PC-9 (cell line): ENCODE measurements at regions not wholly inside any gene's neighbourhood (a gene's known extent, or its start where the extent isn't known, plus 50 kb on each side); places are given as distances from the start of the nearest gene placed in this dataset.

ENCODE experiments used
- BruUV-seq: library from RNA; stranded (reverse); fragments of 400-500 nt; replicated peaks from 2 replicates; lab custom pipeline; 2021; lab: Mats Ljungman, UMichigan
- CTCF ChIA-PET: fragments of 300-600 bp; sonication (Branson Sonifier 250); formaldehyde crosslinking; loops from one replicate; lab custom pipeline; 2022; ENCODE audit warnings: antibody characterized with exemption; lab: Charles Lee
- POLR2A ChIA-PET: fragments of 300-600 bp; sonication (Branson Sonifier 250); formaldehyde crosslinking; loops from one replicate; lab custom pipeline; 2022; ENCODE audit warnings: antibody characterized with exemption; ENCODE audit not compliant: unreplicated experiment; lab: Charles Lee
- DNase-seq, 2 experiments: peaks; one replicate each; pipeline versions ENCODE4 v3.0.0 to v3.0.0-alpha.2; 2015 to 2022; ENCODE audit warnings: mixed read lengths in 1 of 2
- H2AFZ ChIP-seq: fragments of 200-600 bp; sonication (generic); 2 replicates; pipeline ENCODE4 v1.8.1; 2017; ENCODE audit warnings: antibody characterized with exemption
- H3F3A ChIP-seq: fragments of 200-600 bp; sonication (generic); 2 replicates; pipeline ENCODE4 v1.8.1; 2017; ENCODE audit warnings: antibody characterized with exemption, mild to moderate bottlenecking, low read depth; ENCODE audit not compliant: insufficient read depth
- H3K27ac ChIP-seq: fragments of 200-600 bp; sonication (generic); 2 replicates; pipeline ENCODE4 v1.6.1; 2016; ENCODE audit warnings: mixed run types
- H3K27me3 ChIP-seq: fragments of 200-600 bp; sonication (generic); 2 replicates; pipeline ENCODE4 v1.6.1; 2016; ENCODE audit warnings: low read depth, mixed run types; ENCODE audit not compliant: insufficient read depth
- H3K36me3 ChIP-seq: fragments of 200-600 bp; sonication (generic); 2 replicates; pipeline ENCODE4 v1.6.1; 2016; ENCODE audit warnings: low read depth, mixed run types
- H3K4me1 ChIP-seq: fragments of 200-600 bp; sonication (generic); replicated peaks from 2 replicates; pipeline ENCODE4 v1.6.1; 2016; ENCODE audit warnings: mixed run types; ENCODE audit not compliant: insufficient read depth
- H3K4me2 ChIP-seq: fragments of 200-600 bp; sonication (generic); 2 replicates; pipeline ENCODE4 v1.6.1; 2017; ENCODE audit warnings: mixed run types
- H3K4me3 ChIP-seq: fragments of 200-600 bp; sonication (generic); 2 replicates; pipeline ENCODE4 v1.6.1; 2016; ENCODE audit warnings: mixed run types
- H3K79me2 ChIP-seq: fragments of 200-600 bp; sonication (generic); 2 replicates; pipeline ENCODE4 v1.6.1; 2017; ENCODE audit warnings: low read depth, mixed run types
- H3K9me2 ChIP-seq: fragments of 200-600 bp; sonication (generic); 2 replicates; pipeline ENCODE4 v1.8.1; 2017; ENCODE audit warnings: mild to moderate bottlenecking; ENCODE audit not compliant: insufficient read depth
- H3K9me3 ChIP-seq: fragments of 200-600 bp; sonication (generic); 2 replicates; pipeline ENCODE4 v1.8.1; 2016; ENCODE audit warnings: low read depth; ENCODE audit not compliant: insufficient read depth
- H4K20me1 ChIP-seq: fragments of 200-600 bp; sonication (generic); 2 replicates; pipeline ENCODE4 v1.8.1; 2017; ENCODE audit not compliant: insufficient read depth
- CTCF ChIP-seq: fragments of 200-600 bp; sonication (generic); conservative IDR thresholded peaks from 2 replicates; pipeline ENCODE4 v1.6.1; 2017; ENCODE audit warnings: mixed run types, antibody characterized with exemption, mild to moderate bottlenecking, moderate library complexity
- EZH2 ChIP-seq: fragments of 200-600 bp; sonication (generic); IDR thresholded peaks from 2 replicates; pipeline ENCODE4 v1.8.0; 2017; ENCODE audit warnings: antibody characterized with exemption, low read depth
- intact Hi-C: fragments of 100-400 bp; cut with micrococcal nuclease; formaldehyde crosslinking; loops from one replicate; pipeline ENCODE4 v1.10.0; 2022; ENCODE audit not compliant: unreplicated experiment

- Histone ChIP-seq H3K79me2 (no peaks in the 10 kb centered on the region), H3K4me2 (no peak overlapping the region), H4K20me1 (no peaks in the 10 kb centered on the region), H3K9me3 (no peaks in the 10 kb centered on the region; the same call in 1 of the 2 replicates), H3K27me3 (no peaks in the 10 kb centered on the region), H3K36me3 (no peaks in the 10 kb centered on the region), H3K4me1 (peaks cover 5% of the 10 kb centered on the region; the same call in 1 of the 2 replicates), H2AFZ (no peak overlapping the region), H3F3A (no peaks in the 10 kb centered on the region), H3K4me3 (no peak overlapping the region), H3K27ac (no peak overlapping the region), H3K9me2 (no peaks in the 10 kb centered on the region)
- TF ChIP-seq EZH2 (no peak), CTCF (no peak)
- CTCF ChIA-PET: no interaction called here
- peak; percentile 62 to 69 for DNase-seq
- POLR2A ChIA-PET: interaction anchor here (0.6 kb wide), 1 partner anchor 528 kb away, joined by 12 read pairs; the partner anchor contains the start of gene ALG2
- BruUV-seq: no TSS peak
- intact Hi-C loops: no loop called here
These were observed 72.0 kb upstream of the NR4A3 start for GRCh38 chr9:99749641-99750040.

- Histone ChIP-seq H3K27me3 (no peaks in the 10 kb centered on the region), H3K4me3 (no peak overlapping the region), H3K9me2 (no peaks in the 10 kb centered on the region), H3K9me3 (no peaks in the 10 kb centered on the region; the same call in 1 of the 2 replicates), H3K4me2 (no peak overlapping the region), H3F3A (no peaks in the 10 kb centered on the region), H3K27ac (no peak overlapping the region), H2AFZ (no peak overlapping the region), H3K4me1 (peaks cover 5% of the 10 kb centered on the region; the same call in 1 of the 2 replicates), H4K20me1 (no peaks in the 10 kb centered on the region), H3K36me3 (no peaks in the 10 kb centered on the region), H3K79me2 (no peaks in the 10 kb centered on the region)
- intact Hi-C loops: no loop called here
- no TSS peak for BruUV-seq
- CTCF ChIA-PET: no interaction called here
- TF ChIP-seq EZH2 (no peak), CTCF (no peak)
- POLR2A ChIA-PET: no interaction called here
- DNase-seq: no peak
These were observed 71.2 kb upstream of the NR4A3 start for GRCh38 chr9:99750526-99750925.

- no peaks in the 10 kb centered on the region for H3K9me3 ChIP-seq
- H3K79me2 ChIP-seq: no peaks in the 10 kb centered on the region
- no peaks in the 10 kb centered on the region for H3F3A ChIP-seq
- TF ChIP-seq CTCF (no peak), EZH2 (no peak)
- no peak overlapping the region for H2AFZ ChIP-seq
- H4K20me1 ChIP-seq: no peaks in the 10 kb centered on the region
- H3K9me2 ChIP-seq: no peaks in the 10 kb centered on the region
- H3K4me3 ChIP-seq: no peak overlapping the region
- CTCF ChIA-PET: no interaction called here
- H3K27me3 ChIP-seq: no peaks in the 10 kb centered on the region
- intact Hi-C loops: no loop called here
- POLR2A ChIA-PET: no interaction called here
- no peak overlapping the region for H3K27ac ChIP-seq
- H3K4me2 ChIP-seq: no peak overlapping the region
- no TSS peak for BruUV-seq
- peaks cover 5% of the 10 kb centered on the region; the same call in 1 of the 2 replicates for H3K4me1 ChIP-seq
- no peaks in the 10 kb centered on the region for H3K36me3 ChIP-seq
- no peak for DNase-seq
These were observed 69.1 kb upstream of the NR4A3 start for GRCh38 chr9:99752417-99753109.
